GM23338 (cell line): ENCODE measurements at regions not wholly inside any gene's neighbourhood (a gene's known extent, or its start where the extent isn't known, plus 50 kb on each side); places are given as distances from the start of the nearest gene placed in this dataset.

Experiments
- ATAC-seq: fragments of 200-7000 bp; cut with Tn5 transposase; 3 replicates; pipeline ENCODE4 v1.9.1; 2020
- DNase-seq: peaks from one replicate; pipeline ENCODE4 v3.0.0-alpha.2; 2015; ENCODE audit warnings: low spot score
- H2AFZ ChIP-seq: fragments of 200-600 bp; sonication (generic); 2 replicates; pipeline ENCODE4 v1.8.0; 2016; ENCODE audit warnings: antibody characterized with exemption, mild to moderate bottlenecking, moderate library complexity
- H3F3A ChIP-seq: fragments of 200-600 bp; sonication (generic); replicated peaks from 2 replicates; pipeline ENCODE4 v1.8.0; 2017; ENCODE audit warnings: antibody characterized with exemption, mixed run types, low read depth
- H3K27ac ChIP-seq: fragments of 200-600 bp; sonication (generic); 2 replicates; pipeline ENCODE4 v1.6.1; 2016; ENCODE audit warnings: low read depth
- H3K27me3 ChIP-seq: fragments of 200-600 bp; sonication (generic); 2 replicates; pipeline ENCODE4 v1.8.0; 2016; ENCODE audit warnings: mild to moderate bottlenecking, mixed run types, moderate library complexity; ENCODE audit not compliant: insufficient read depth
- H3K36me3 ChIP-seq: fragments of 200-600 bp; sonication (generic); 2 replicates; pipeline ENCODE4 v1.8.0; 2016; ENCODE audit warnings: mild to moderate bottlenecking; ENCODE audit not compliant: insufficient read depth
- H3K4me1 ChIP-seq: fragments of 200-600 bp; sonication (generic); 2 replicates; pipeline ENCODE4 v1.8.0; 2016; ENCODE audit warnings: mild to moderate bottlenecking, moderate library complexity; ENCODE audit not compliant: insufficient read depth
- H3K4me2 ChIP-seq: fragments of 200-600 bp; sonication (generic); 2 replicates; pipeline ENCODE4 v1.7.1; 2017; ENCODE audit warnings: mixed run types
- H3K4me3 ChIP-seq: fragments of 200-600 bp; sonication (generic); 2 replicates; pipeline ENCODE4 v1.6.1; 2016; ENCODE audit warnings: mixed run types
- H3K79me2 ChIP-seq: fragments of 200-600 bp; sonication (generic); replicated peaks from 2 replicates; pipeline ENCODE4 v1.8.0; 2017; ENCODE audit warnings: mild to moderate bottlenecking; ENCODE audit not compliant: insufficient read depth
- H3K9me2 ChIP-seq: fragments of 200-600 bp; sonication (generic); 2 replicates; pipeline ENCODE4 v1.8.0; 2017; ENCODE audit not compliant: insufficient read depth
- H4K20me1 ChIP-seq: fragments of 200-600 bp; sonication (generic); replicated peaks from 2 replicates; pipeline ENCODE4 v1.8.0; 2017; ENCODE audit warnings: mild to moderate bottlenecking; ENCODE audit not compliant: insufficient read depth
- H3K27ac Mint-ChIP-seq: 2 replicates; pipeline ENCODE4 v1.8.0; 2020; ENCODE audit warnings: inconsistent platforms, mild to moderate bottlenecking, moderate library complexity, mixed read lengths
- H3K27me3 Mint-ChIP-seq: 3 replicates; pipeline ENCODE4 v1.8.0; 2022; ENCODE audit warnings: low read depth, mild to moderate bottlenecking, moderate library complexity, mixed read lengths, inconsistent platforms; ENCODE audit not compliant: insufficient read depth, poor library complexity
- H3K36me3 Mint-ChIP-seq: 3 replicates; pipeline ENCODE4 v1.8.0; 2021; ENCODE audit warnings: low read depth, mild to moderate bottlenecking, inconsistent platforms, moderate library complexity, mixed read lengths
- H3K4me1 Mint-ChIP-seq: 3 replicates; pipeline ENCODE4 v1.8.0; 2020; ENCODE audit warnings: mild to moderate bottlenecking, inconsistent platforms, mixed read lengths
- H3K4me3 Mint-ChIP-seq: 3 replicates; pipeline ENCODE4 v1.8.0; 2021; ENCODE audit warnings: moderate library complexity, mild to moderate bottlenecking, inconsistent platforms, mixed read lengths
- H3K9me3 Mint-ChIP-seq: 3 replicates; pipeline ENCODE4 v1.8.0; 2020; ENCODE audit warnings: moderate library complexity, mild to moderate bottlenecking, inconsistent platforms, mixed read lengths
- ETS1 ChIP-seq: IDR thresholded peaks from 2 replicates; pipeline ENCODE4 v1.6.1; 2016; ENCODE audit warnings: antibody characterized with exemption
- EZH2 ChIP-seq: fragments of 200-600 bp; sonication (generic); IDR thresholded peaks from one replicate; pipeline ENCODE4 v1.8.0; 2017; ENCODE audit warnings: antibody characterized with exemption, mild to moderate bottlenecking, low read depth; ENCODE audit not compliant: unreplicated experiment
- STAT1 ChIP-seq: IDR thresholded peaks from one replicate; pipeline ENCODE4 v1.6.1; 2016; ENCODE audit warnings: antibody characterized with exemption; ENCODE audit not compliant: unreplicated experiment
- ZNF114 ChIP-seq: fragments of 250-450 bp; sonication (Bioruptor Pico); IDR thresholded peaks from 2 replicates; pipeline ENCODE4 v1.5.0; 2020; ENCODE audit warnings: mild to moderate bottlenecking, moderate library complexity
- ZNF331 ChIP-seq: fragments of 250-450 bp; sonication (Bioruptor Pico); IDR thresholded peaks from 2 replicates; pipeline ENCODE4 v1.5.0; 2020; ENCODE audit warnings: low read depth, mild to moderate bottlenecking, moderate library complexity
- ZNF462 ChIP-seq: fragments of 250-450 bp; sonication (Bioruptor Pico); IDR thresholded peaks from 2 replicates; pipeline ENCODE4 v1.5.0; 2020; ENCODE audit warnings: mild to moderate bottlenecking, moderate library complexity

GRCh38 chr2:16082276-16082675 lies 141.9 kb downstream of the MYCN start:
- no peaks in the 10 kb centered on the region for H3F3A ChIP-seq
- H3K36me3 ChIP-seq = no peaks in the 10 kb centered on the region
- no peak overlapping the region for H3K4me2 ChIP-seq
- H3K4me3 ChIP-seq = no peak overlapping the region
- TF ChIP-seq STAT1 = no peak
- no peak for TF ChIP-seq ZNF462 (CRISPR knock-in tag)
- TF ChIP-seq EZH2 = no peak
- no peak for TF ChIP-seq ZNF114 (CRISPR knock-in tag)
- TF ChIP-seq ZNF331 (CRISPR knock-in tag) = no peak
- TF ChIP-seq ETS1 = no peak
- Mint-ChIP-seq H3K27ac (no peak overlapping the region), H3K36me3 (peaks cover 8% of the 10 kb centered on the region; the same call in 1 of the 3 replicates), H3K27me3 (peaks cover 5% of the 10 kb centered on the region), H3K4me1 (peaks cover 32% of the 10 kb centered on the region), H3K9me3 (no peaks in the 10 kb centered on the region), H3K4me3 (no peak overlapping the region)
- no peak overlapping the region for H3K27ac ChIP-seq
- H3K27me3 ChIP-seq = no peaks in the 10 kb centered on the region
- DNase-seq (no peak), ATAC-seq (no peak)
- H3K4me1 ChIP-seq = 0 out of 2 replicates have a peak, but pooled peaks cover 7% of the 10 kb centered on the region
- no peaks in the 10 kb centered on the region for H4K20me1 ChIP-seq
- H2AFZ ChIP-seq = no peak overlapping the region
- no peaks in the 10 kb centered on the region for H3K79me2 ChIP-seq
- 0 out of 2 replicates have a peak, but pooled peaks cover 18% of the 10 kb centered on the region for H3K9me2 ChIP-seq
